ENCODE measurements at regions not wholly inside any gene's neighbourhood (a gene's known extent, or its start where the extent isn't known, plus 50 kb on each side); places are given as distances from the start of the nearest gene placed in this dataset.

- Mint-ChIP-seq H3K9me3 (ENCODE audit: insufficient read depth) (no peaks in the 10 kb centered on the region), H3K4me3 (no peak overlapping the region), H3K27ac (no peak overlapping the region), H3K4me1 (no peaks in the 10 kb centered on the region), H3K27me3 (peaks cover 25% of the 10 kb centered on the region)
- no peak overlapping the region for H2AFZ ChIP-seq (ENCODE audit: insufficient read depth, low read depth, low read length, poor library complexity, severe bottlenecking)
- TF ChIP-seq CTCF (IDR thresholded peaks at IDR 0.05): no peak
- TF ChIP-seq EZH2 (IDR thresholded peaks at IDR 0.05; ENCODE audit: borderline replicate concordance, insufficient read depth, low read depth, low read length, poor library complexity, severe bottlenecking): no peak
- no peaks in the 10 kb centered on the region for H4K20me1 ChIP-seq (ENCODE audit: control insufficient read depth, insufficient read depth, low read length, poor library complexity, severe bottlenecking)
- no peaks in the 10 kb centered on the region for H3K79me2 ChIP-seq (ENCODE audit: control insufficient read depth, insufficient read depth, low read length)
- H3K9ac ChIP-seq (ENCODE audit: low read length): no peak overlapping the region
- H3K36me3 ChIP-seq (replicated peaks in 1 of 2; ENCODE audit: control extremely low read depth in 1 of 2, control insufficient read depth in 1 of 2, extremely low read depth in 1 of 2, insufficient read depth in 2 of 2, low read length in 1 of 2): no peaks in the 10 kb centered on the region
- whole genome bisulfite sequencing (ENCODE audit: insufficient coverage): no CpG with 5 or more reads among the region's 2 CpGs
- POLR2A ChIA-PET: no interaction called here
- H3K27me3 ChIP-seq (replicated peaks in 1 of 4; ENCODE audit: control extremely low read depth in 1 of 4, control insufficient read depth in 3 of 4, insufficient read depth in 4 of 4, low read length in 3 of 4): peaks cover 0 to 3% (median 0%) of the 10 kb centered on the region in 4 experiments
- H3K27ac ChIP-seq (ENCODE audit: low read length in 2 of 2): no peak overlapping the region
- H3K4me3 ChIP-seq (ENCODE audit: control extremely low read depth in 1 of 5, extremely low read depth in 1 of 5, insufficient read depth in 1 of 5, low read depth in 2 of 5, low read length in 4 of 5): no peak overlapping the region
- no peak for DNase-seq
- H3K4me1 ChIP-seq (ENCODE audit: control insufficient read depth in 2 of 2, insufficient read depth in 2 of 2, low read length in 2 of 2): no peaks in the 10 kb centered on the region
- ATAC-seq (ENCODE audit: low read depth): no peak
- intact Hi-C loops (cut with micrococcal nuclease): no loop called here
- CTCF ChIA-PET: interaction anchor here (1.0 kb wide), 1 partner anchor 196 kb away, joined by 4 read pairs; no protein-coding TSS in a partner anchor
- no peak overlapping the region for H3K4me2 ChIP-seq (replicated peaks; ENCODE audit: low read depth, low read length, poor library complexity, severe bottlenecking)
- no peaks in the 10 kb centered on the region for H3K9me3 ChIP-seq (ENCODE audit: control extremely low read depth in 1 of 3, control insufficient read depth in 2 of 3, insufficient read depth in 1 of 3, low read length in 2 of 3)
Measured at GRCh38 chr3:150299201-150299600, 108.9 kb upstream of the TSC22D2 start.

DNA sequence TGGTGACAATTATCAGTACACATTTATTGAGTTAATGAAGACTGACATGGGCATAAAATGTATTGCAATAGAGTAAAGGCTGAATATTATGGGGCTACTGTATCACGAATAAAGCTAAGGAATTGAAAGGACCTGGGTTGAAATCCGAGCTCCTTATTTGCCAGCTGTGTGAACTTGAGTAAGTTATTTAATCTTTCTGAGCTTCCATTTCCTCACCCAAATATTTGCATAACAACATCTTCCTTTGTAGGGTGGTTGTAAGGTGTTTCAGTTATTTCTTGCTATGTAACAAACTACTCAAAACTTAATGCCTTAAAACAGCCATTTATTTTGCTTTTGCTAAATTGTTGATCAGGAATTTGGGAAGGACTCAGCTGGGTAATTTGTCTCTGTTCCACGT lies 111.1 kb upstream of the TSC22D2 start:
- Histone ChIP-seq H3K79me2 (ENCODE audit: control insufficient read depth, insufficient read depth, low read length) (no peaks in the 10 kb centered on the region), H3K4me3 (ENCODE audit: control extremely low read depth in 1 of 5, extremely low read depth in 1 of 5, insufficient read depth in 1 of 5, low read depth in 2 of 5, low read length in 4 of 5) (no peak overlapping the region), H2AFZ (ENCODE audit: insufficient read depth, low read depth, low read length, poor library complexity, severe bottlenecking) (no peak overlapping the region), H3K4me1 (ENCODE audit: control insufficient read depth in 2 of 2, insufficient read depth in 2 of 2, low read length in 2 of 2) (no peaks in the 10 kb centered on the region), H3K36me3 (replicated peaks in 1 of 2; ENCODE audit: control extremely low read depth in 1 of 2, control insufficient read depth in 1 of 2, extremely low read depth in 1 of 2, insufficient read depth in 2 of 2, low read length in 1 of 2) (no peaks in the 10 kb centered on the region), H3K4me2 (replicated peaks; ENCODE audit: low read depth, low read length, poor library complexity, severe bottlenecking) (no peak overlapping the region), H3K27me3 (replicated peaks in 1 of 4; ENCODE audit: control extremely low read depth in 1 of 4, control insufficient read depth in 3 of 4, insufficient read depth in 4 of 4, low read length in 3 of 4) (peaks cover 0 to 3% (median 0%) of the 10 kb centered on the region in 4 experiments), H3K27ac (ENCODE audit: low read length in 2 of 2) (no peak overlapping the region), H3K9me3 (ENCODE audit: control extremely low read depth in 1 of 3, control insufficient read depth in 2 of 3, insufficient read depth in 1 of 3, low read length in 2 of 3) (no peaks in the 10 kb centered on the region), H3K9ac (ENCODE audit: low read length) (no peak overlapping the region), H4K20me1 (ENCODE audit: control insufficient read depth, insufficient read depth, low read length, poor library complexity, severe bottlenecking) (no peaks in the 10 kb centered on the region)
- intact Hi-C loops (cut with micrococcal nuclease): no loop called here
- Mint-ChIP-seq H3K4me3 (no peak overlapping the region), H3K27me3 (peaks cover 15% of the 10 kb centered on the region), H3K9me3 (ENCODE audit: insufficient read depth) (no peaks in the 10 kb centered on the region), H3K4me1 (no peaks in the 10 kb centered on the region), H3K27ac (no peak overlapping the region)
- TF ChIP-seq EZH2 (IDR thresholded peaks at IDR 0.05; ENCODE audit: borderline replicate concordance, insufficient read depth, low read depth, low read length, poor library complexity, severe bottlenecking) (no peak), CTCF (IDR thresholded peaks at IDR 0.05) (no peak)
- DNase-seq (no peak), ATAC-seq (ENCODE audit: low read depth) (no peak)
- ChIA-PET CTCF (interaction anchor here (1.4 to 2.6 kb wide), 4 partner anchors 9 to 200 kb away, joined by 3 to 11 read pairs (median 4); no protein-coding TSS in a partner anchor), POLR2A (no interaction called here)
- WGBS (ENCODE audit: insufficient coverage): no CpG with 5 or more reads among the region's 3 CpGs
